ENCODE measurements at regions not wholly inside any gene's neighbourhood (a gene's known extent, or its start where the extent isn't known, plus 50 kb on each side); places are given as distances from the start of the nearest gene placed in this dataset.

- intact Hi-C loops (cut with micrococcal nuclease; ENCODE audit: unreplicated experiment), result no loop called here
- H3K4me2 ChIP-seq, result no peak overlapping the region
- H3F3A ChIP-seq (ENCODE audit: insufficient read depth, low read depth), result no peaks in the 10 kb centered on the region
- no TSS peak for BruUV-seq (replicated peaks)
- H4K20me1 ChIP-seq (ENCODE audit: insufficient read depth), result no peaks in the 10 kb centered on the region
- no peak overlapping the region for H2AFZ ChIP-seq
- no peaks in the 10 kb centered on the region for H3K79me2 ChIP-seq (ENCODE audit: low read depth)
- no peaks in the 10 kb centered on the region for H3K9me3 ChIP-seq (ENCODE audit: insufficient read depth, low read depth)
- H3K9me2 ChIP-seq (ENCODE audit: insufficient read depth), result no peaks in the 10 kb centered on the region
- H3K4me3 ChIP-seq, result no peak overlapping the region
- H3K36me3 ChIP-seq (ENCODE audit: low read depth), result no peaks in the 10 kb centered on the region
- ChIA-PET POLR2A (ENCODE audit: unreplicated experiment) (interaction anchor here (0.7 kb wide), 1 partner anchor 289 kb away, joined by 3 read pairs; no protein-coding TSS in a partner anchor), CTCF (no interaction called here)
- DNase-seq, result no peak
- no peak for TF ChIP-seq EZH2 (IDR thresholded peaks at IDR 0.05; ENCODE audit: low read depth)
- no peak for TF ChIP-seq CTCF (conservative IDR thresholded peaks at IDR 0.05)
- no peaks in the 10 kb centered on the region for H3K4me1 ChIP-seq (replicated peaks; ENCODE audit: insufficient read depth)
- no peak overlapping the region for H3K27ac ChIP-seq
- H3K27me3 ChIP-seq (ENCODE audit: insufficient read depth, low read depth), result no peaks in the 10 kb centered on the region
These were observed 786.5 kb upstream of the CITED2 start for GRCh38 chr6:140160909-140161308.

- H3K9me2 ChIP-seq (ENCODE audit: insufficient read depth), result no peaks in the 10 kb centered on the region
- H3K27ac ChIP-seq, result no peak overlapping the region
- H3K36me3 ChIP-seq (ENCODE audit: low read depth), result no peaks in the 10 kb centered on the region
- H3K9me3 ChIP-seq (ENCODE audit: insufficient read depth, low read depth), result no peaks in the 10 kb centered on the region
- no peaks in the 10 kb centered on the region for H3K4me1 ChIP-seq (replicated peaks; ENCODE audit: insufficient read depth)
- H2AFZ ChIP-seq, result no peak overlapping the region
- H3F3A ChIP-seq (ENCODE audit: insufficient read depth, low read depth), result no peaks in the 10 kb centered on the region
- no peak for DNase-seq
- no peaks in the 10 kb centered on the region for H3K27me3 ChIP-seq (ENCODE audit: insufficient read depth, low read depth)
- ChIA-PET POLR2A (ENCODE audit: unreplicated experiment) (interaction anchor here (0.7 kb wide), 1 partner anchor 290 kb away, joined by 3 read pairs; no protein-coding TSS in a partner anchor), CTCF (no interaction called here)
- H3K79me2 ChIP-seq (ENCODE audit: low read depth), result no peaks in the 10 kb centered on the region
- intact Hi-C loops (cut with micrococcal nuclease; ENCODE audit: unreplicated experiment), result no loop called here
- TF ChIP-seq CTCF (conservative IDR thresholded peaks at IDR 0.05) (no peak), EZH2 (IDR thresholded peaks at IDR 0.05; ENCODE audit: low read depth) (no peak)
- no peak overlapping the region for H3K4me3 ChIP-seq
- H3K4me2 ChIP-seq, result no peak overlapping the region
- no TSS peak for BruUV-seq (replicated peaks)
- H4K20me1 ChIP-seq (ENCODE audit: insufficient read depth), result no peaks in the 10 kb centered on the region
These were observed 786.0 kb upstream of the CITED2 start for GRCh38 chr6:140160494-140160893.

- Histone ChIP-seq H4K20me1 (ENCODE audit: insufficient read depth) (no peaks in the 10 kb centered on the region), H2AFZ (no peak overlapping the region), H3K9me3 (ENCODE audit: insufficient read depth, low read depth) (no peaks in the 10 kb centered on the region), H3K4me1 (replicated peaks; ENCODE audit: insufficient read depth) (no peaks in the 10 kb centered on the region), H3K4me2 (no peak overlapping the region), H3F3A (ENCODE audit: insufficient read depth, low read depth) (no peaks in the 10 kb centered on the region), H3K4me3 (no peak overlapping the region), H3K9me2 (ENCODE audit: insufficient read depth) (no peaks in the 10 kb centered on the region), H3K27ac (no peak overlapping the region), H3K36me3 (ENCODE audit: low read depth) (no peaks in the 10 kb centered on the region), H3K79me2 (ENCODE audit: low read depth) (no peaks in the 10 kb centered on the region), H3K27me3 (ENCODE audit: insufficient read depth, low read depth) (no peaks in the 10 kb centered on the region)
- BruUV-seq (replicated peaks), result no TSS peak
- CTCF ChIA-PET, result no interaction called here
- DNase-seq, result peak in 1 of 2 experiments; percentile 0
- POLR2A ChIA-PET (ENCODE audit: unreplicated experiment), result no interaction called here
- no peak for TF ChIP-seq EZH2 (IDR thresholded peaks at IDR 0.05; ENCODE audit: low read depth)
- TF ChIP-seq CTCF (conservative IDR thresholded peaks at IDR 0.05), result no peak
- intact Hi-C loops (cut with micrococcal nuclease; ENCODE audit: unreplicated experiment), result no loop called here
These were observed 781.7 kb upstream of the CITED2 start for GRCh38 chr6:140156131-140156530.

Data from PC-9 (cell line).